Heart left ventricle (tissue), 13 donors: ENCODE measurements at regions not wholly inside any gene's neighbourhood (a gene's known extent, or its start where the extent isn't known, plus 50 kb on each side); places are given as distances from the start of the nearest gene placed in this dataset.

ENCODE experiments used
- POLR2A ChIP-seq, 2 donors: fragments of 450-650 bp; IDR thresholded peaks; one replicate each; pipeline ENCODE4 v1.6.1; 2017; ENCODE audit warnings: antibody characterized with exemption in 2 of 2, mild to moderate bottlenecking in 2 of 2, moderate library complexity in 2 of 2
- TF ChIP-seq, protein P1 (sequence below), 12 donors: fragments of 200-600 bp; sonication (generic) in 4 of 12; IDR thresholded peaks; one replicate each; pipeline versions ENCODE4 v1.5.0 to v1.8.0; 2018 to 2022; ENCODE audit warnings: antibody characterized with exemption in 12 of 12, mild to moderate bottlenecking in 5 of 12
- donor health status: ischemic (EF 13 %, LVEDD 7.1; RV severe dilation, severe dysfunction).
- donor health status: DM: no; HTN: yes; CAD: no.
- donor health status: DM: no; HTN: no; CAD: no.
- donor health status: ischemic (EF 25% LVEDD 6.9; RV normal size, moderate dysfunction).
- donor health status: ischemic (EF 25% LVEDD 5.7; RV mildly dilated, moderate dysfunction).
- donor health status: ischemic (EF 35%, LVEDD 5.7; RV mildly dilated, moderate dysfunction).
- donor health status: nonischemic (EF 11% LVEDD 7.7; RV severe dilation, severe dysfunction).
- donor health status: DM: yes; HTN: yes; CAD: no.
- donor health status: PGD.
- donor health status: ischemic (EF 29% LVEDD 5.4; RV normal size, mild dysfunction).
- donor health status: nonischemic (EF 23%, LVEDD 6.1; RV moderate dilation, normal function).

DNA sequence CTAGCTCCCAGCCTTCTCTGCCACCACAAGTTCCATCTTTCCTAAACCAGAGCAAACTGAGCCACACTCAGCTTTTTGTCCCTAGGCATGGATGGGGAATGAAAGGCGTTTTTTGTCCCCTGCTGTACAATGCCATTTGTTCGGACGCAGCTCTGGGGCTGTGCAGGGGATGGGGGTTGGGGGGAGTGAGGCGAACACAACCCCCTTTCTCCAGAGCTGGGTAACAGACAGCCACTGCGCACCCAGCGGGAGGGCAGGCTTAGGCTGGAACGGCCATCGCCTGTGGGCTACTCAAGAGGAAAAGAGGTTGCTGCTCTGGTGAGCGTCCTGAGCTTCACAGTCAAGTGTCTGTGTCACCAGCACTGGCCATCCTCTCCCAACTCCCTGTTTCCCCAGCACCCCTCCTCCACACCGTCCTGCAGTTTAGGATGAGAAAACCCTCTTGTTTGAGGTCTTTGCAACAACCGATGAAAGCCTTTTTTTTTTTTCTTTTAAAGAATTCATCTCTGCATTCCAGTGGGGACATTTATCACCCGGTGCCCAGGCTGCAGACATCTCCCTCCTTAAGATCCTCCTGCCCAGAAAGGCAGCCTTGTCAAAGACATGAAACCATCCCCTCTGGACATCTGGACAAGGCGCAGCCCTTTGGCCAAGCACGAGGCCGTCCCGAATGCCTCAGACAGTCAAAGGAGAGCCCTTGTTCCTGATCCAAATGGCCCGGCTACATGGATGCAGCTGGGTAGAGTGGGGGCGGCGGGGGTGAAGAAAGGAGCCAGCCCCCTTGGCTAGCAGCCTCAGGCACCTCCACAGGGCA, 419.6 kb downstream of the BCOR start:
- no peak for TF ChIP-seq POLR2A (IDR thresholded peaks at IDR 0.05)
- TF ChIP-seq, protein P1, sequence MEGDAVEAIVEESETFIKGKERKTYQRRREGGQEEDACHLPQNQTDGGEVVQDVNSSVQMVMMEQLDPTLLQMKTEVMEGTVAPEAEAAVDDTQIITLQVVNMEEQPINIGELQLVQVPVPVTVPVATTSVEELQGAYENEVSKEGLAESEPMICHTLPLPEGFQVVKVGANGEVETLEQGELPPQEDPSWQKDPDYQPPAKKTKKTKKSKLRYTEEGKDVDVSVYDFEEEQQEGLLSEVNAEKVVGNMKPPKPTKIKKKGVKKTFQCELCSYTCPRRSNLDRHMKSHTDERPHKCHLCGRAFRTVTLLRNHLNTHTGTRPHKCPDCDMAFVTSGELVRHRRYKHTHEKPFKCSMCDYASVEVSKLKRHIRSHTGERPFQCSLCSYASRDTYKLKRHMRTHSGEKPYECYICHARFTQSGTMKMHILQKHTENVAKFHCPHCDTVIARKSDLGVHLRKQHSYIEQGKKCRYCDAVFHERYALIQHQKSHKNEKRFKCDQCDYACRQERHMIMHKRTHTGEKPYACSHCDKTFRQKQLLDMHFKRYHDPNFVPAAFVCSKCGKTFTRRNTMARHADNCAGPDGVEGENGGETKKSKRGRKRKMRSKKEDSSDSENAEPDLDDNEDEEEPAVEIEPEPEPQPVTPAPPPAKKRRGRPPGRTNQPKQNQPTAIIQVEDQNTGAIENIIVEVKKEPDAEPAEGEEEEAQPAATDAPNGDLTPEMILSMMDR (IDR thresholded peaks at IDR 0.05): no peak
